ENCODE measurements at regions not wholly inside any gene's neighbourhood (a gene's known extent, or its start where the extent isn't known, plus 50 kb on each side); places are given as distances from the start of the nearest gene placed in this dataset.
A peak's percentile ranks its signal among the peaks of the same experiment; 100 is the strongest.

GRCh38 chr7:46715579-46715978 is 794.5 kb upstream of the IGFBP3 start:
- no peak for DNase-seq (ENCODE audit: low read depth)
- TF ChIP-seq CTCF (IDR thresholded peaks at IDR 0.05; ENCODE audit: control insufficient read depth, extremely low read depth, insufficient read depth): no peak
- H3K4me3 ChIP-seq (ENCODE audit: low read depth, low read length): no peak overlapping the region

- TF ChIP-seq CTCF (IDR thresholded peaks at IDR 0.05; ENCODE audit: control insufficient read depth, extremely low read depth, insufficient read depth): no peak
- H3K4me3 ChIP-seq (ENCODE audit: low read depth, low read length): no peak overlapping the region
- no peak for DNase-seq (ENCODE audit: low read depth)
These were observed 793.8 kb upstream of the IGFBP3 start for GRCh38 chr7:46714904-46715303.

GRCh38 chr7:46713868-46714596 is 793.0 kb upstream of the IGFBP3 start:
- peak; percentile 26 for DNase-seq (ENCODE audit: low read depth)
- TF ChIP-seq CTCF (IDR thresholded peaks at IDR 0.05; ENCODE audit: control insufficient read depth, extremely low read depth, insufficient read depth): no peak
- no peak overlapping the region for H3K4me3 ChIP-seq (ENCODE audit: low read depth, low read length)

GRCh38 chr7:46710927-46711326 is 789.9 kb upstream of the IGFBP3 start:
- no peak overlapping the region for H3K4me3 ChIP-seq (ENCODE audit: low read depth, low read length)
- no peak for TF ChIP-seq CTCF (IDR thresholded peaks at IDR 0.05; ENCODE audit: control insufficient read depth, extremely low read depth, insufficient read depth)
- no peak for DNase-seq (ENCODE audit: low read depth)

- H3K4me3 ChIP-seq (ENCODE audit: low read depth, low read length): no peak overlapping the region
- no peak for DNase-seq (ENCODE audit: low read depth)
These were observed 786.9 kb upstream of the IGFBP3 start for GRCh38 chr7:46707973-46708372.

GRCh38 chr7:46705386-46706255 is 784.5 kb upstream of the IGFBP3 start:
- no peak for TF ChIP-seq CTCF (IDR thresholded peaks at IDR 0.05; ENCODE audit: control insufficient read depth, extremely low read depth, insufficient read depth)
- no peak overlapping the region for H3K4me3 ChIP-seq (ENCODE audit: low read depth, low read length)
- DNase-seq (ENCODE audit: low read depth): no peak

More at GRCh38 chr7:46707973-46708372, 786.9 kb upstream of the IGFBP3 start:
- TF ChIP-seq CTCF (IDR thresholded peaks at IDR 0.05; ENCODE audit: control insufficient read depth, extremely low read depth, insufficient read depth): no peak
